ENCODE measurements at regions not wholly inside any gene's neighbourhood (a gene's known extent, or its start where the extent isn't known, plus 50 kb on each side); places are given as distances from the start of the nearest gene placed in this dataset.

DNA sequence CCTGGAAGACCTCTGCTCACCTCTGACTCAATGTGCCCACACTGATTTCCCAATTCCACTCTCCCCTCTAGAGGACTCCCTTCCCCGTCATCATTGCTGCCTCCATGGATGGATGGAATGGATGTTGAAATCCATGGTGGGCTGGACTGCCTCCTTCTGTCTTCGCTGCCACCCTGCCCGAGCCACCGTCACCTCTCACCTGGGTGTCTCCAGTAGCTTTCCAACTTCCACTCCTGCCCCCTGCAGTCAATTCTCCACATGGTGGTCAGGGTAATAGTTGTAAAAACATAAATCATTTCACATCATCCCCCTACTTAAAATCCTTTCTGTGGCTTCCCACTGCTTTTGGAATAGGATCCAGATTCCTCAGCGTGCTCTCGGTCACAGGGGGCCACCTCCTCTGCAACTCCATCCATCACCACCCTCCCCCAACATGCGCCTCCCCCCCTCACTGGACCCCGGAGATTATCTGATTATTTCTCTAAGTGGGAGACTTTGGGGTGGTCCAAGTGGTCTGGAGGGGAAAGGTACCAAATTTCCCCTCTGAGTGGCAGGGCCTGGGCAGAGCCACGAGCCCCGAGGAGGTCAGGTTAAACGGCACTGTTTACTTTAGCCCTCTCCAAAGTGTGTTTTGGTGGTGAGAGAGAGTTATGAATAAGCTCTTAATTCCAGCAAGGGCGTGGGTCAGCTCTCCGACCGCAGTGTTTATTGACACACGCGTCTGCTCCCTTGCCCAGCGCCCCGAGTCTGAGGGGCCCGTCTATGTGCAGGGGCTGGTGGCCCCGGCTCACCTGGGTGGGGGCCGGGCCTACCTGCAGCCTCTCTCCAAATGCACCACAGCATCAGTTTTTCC is 313.7 kb downstream of the MN1 start:
- H3K9me3 Mint-ChIP-seq (ENCODE audit: low read depth): peaks cover 6% of the 10 kb centered on the region
- no peak overlapping the region for H3K27ac Mint-ChIP-seq
- no peak overlapping the region for H3K4me3 Mint-ChIP-seq (ENCODE audit: low read depth)
- no peaks in the 10 kb centered on the region for H3K36me3 Mint-ChIP-seq (ENCODE audit: insufficient read depth)
- H3K27me3 Mint-ChIP-seq: no peaks in the 10 kb centered on the region
- TF ChIP-seq, protein P1, sequence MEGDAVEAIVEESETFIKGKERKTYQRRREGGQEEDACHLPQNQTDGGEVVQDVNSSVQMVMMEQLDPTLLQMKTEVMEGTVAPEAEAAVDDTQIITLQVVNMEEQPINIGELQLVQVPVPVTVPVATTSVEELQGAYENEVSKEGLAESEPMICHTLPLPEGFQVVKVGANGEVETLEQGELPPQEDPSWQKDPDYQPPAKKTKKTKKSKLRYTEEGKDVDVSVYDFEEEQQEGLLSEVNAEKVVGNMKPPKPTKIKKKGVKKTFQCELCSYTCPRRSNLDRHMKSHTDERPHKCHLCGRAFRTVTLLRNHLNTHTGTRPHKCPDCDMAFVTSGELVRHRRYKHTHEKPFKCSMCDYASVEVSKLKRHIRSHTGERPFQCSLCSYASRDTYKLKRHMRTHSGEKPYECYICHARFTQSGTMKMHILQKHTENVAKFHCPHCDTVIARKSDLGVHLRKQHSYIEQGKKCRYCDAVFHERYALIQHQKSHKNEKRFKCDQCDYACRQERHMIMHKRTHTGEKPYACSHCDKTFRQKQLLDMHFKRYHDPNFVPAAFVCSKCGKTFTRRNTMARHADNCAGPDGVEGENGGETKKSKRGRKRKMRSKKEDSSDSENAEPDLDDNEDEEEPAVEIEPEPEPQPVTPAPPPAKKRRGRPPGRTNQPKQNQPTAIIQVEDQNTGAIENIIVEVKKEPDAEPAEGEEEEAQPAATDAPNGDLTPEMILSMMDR (IDR thresholded peaks at IDR 0.05; ENCODE audit: unreplicated experiment): no peak
- no peak for DNase-seq (ENCODE audit: low spot score, unreplicated experiment)
- peaks cover 17% of the 10 kb centered on the region for H3K4me1 Mint-ChIP-seq (ENCODE audit: low read depth)

DNA sequence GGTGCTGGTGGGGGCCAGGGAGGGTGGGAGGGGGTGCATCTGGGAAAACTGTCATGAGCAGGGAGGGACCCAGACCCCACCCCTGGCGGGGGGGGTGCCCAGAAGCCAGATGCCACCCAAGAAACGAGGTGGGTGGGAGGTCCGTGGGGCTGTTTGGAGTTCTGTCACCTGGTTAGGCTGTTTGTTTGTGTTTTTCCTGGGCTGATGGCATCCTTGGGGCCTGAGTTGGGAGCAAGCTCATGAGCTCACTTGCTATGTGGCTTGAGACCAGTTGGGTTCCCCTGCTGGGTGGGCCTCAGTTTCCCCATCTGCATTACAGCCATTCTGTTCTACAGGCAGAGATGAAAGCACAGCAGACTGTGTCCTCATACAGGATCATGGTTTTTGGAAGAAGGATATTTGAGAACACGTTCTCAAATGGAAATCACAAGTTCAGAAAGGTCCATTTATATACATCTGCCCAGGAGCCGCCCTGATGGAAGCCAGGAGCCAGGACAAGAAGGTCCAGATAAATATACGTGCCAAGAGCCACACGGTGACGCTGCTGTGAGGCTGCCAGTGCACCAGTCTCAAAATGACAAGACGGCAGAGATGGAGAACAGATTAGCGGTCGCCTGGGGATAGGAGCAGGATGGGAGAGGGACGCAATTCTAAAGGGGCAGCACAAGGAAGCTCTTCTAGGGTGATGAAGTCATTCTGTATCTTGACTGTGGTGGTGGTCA is 312.9 kb downstream of the MN1 start:
- Mint-ChIP-seq H3K36me3 (ENCODE audit: insufficient read depth) (no peaks in the 10 kb centered on the region), H3K4me3 (ENCODE audit: low read depth) (no peak overlapping the region)
- TF ChIP-seq, protein P1 (IDR thresholded peaks at IDR 0.05; ENCODE audit: unreplicated experiment): no peak

DNA sequence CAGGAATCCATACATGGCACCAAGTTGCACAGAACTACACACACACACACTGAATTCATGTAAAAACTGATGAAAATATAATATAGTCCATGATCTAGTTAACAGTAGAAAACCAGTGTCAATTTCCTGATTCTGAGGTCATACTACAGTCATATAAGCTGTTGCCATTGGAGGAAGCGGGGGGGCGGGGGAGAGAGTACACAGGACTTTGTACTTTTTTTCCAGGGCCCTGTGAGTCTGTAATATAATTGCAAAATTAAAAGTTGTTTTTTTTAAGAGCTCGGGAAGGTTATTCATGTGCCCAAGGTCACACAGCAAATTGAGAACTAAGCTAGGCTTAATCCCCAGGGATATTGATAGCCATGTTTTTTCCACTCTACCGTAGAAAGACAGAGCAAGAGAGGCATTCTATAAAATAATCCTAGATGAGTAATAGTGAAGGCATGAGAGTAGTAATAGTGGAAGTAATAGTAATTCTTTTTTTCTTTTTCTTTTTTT is 312.3 kb downstream of the MN1 start:
- Mint-ChIP-seq H3K4me3 (ENCODE audit: low read depth) (no peak overlapping the region), H3K27me3 (no peaks in the 10 kb centered on the region), H3K4me1 (ENCODE audit: low read depth) (peaks cover 13% of the 10 kb centered on the region), H3K27ac (peak overlapping the region; percentile 69), H3K36me3 (ENCODE audit: insufficient read depth) (no peaks in the 10 kb centered on the region), H3K9me3 (ENCODE audit: low read depth) (peaks cover 6% of the 10 kb centered on the region)
- no peak for DNase-seq (ENCODE audit: low spot score, unreplicated experiment)
- TF ChIP-seq, protein P1 (IDR thresholded peaks at IDR 0.05; ENCODE audit: unreplicated experiment): no peak

More for the DNA sequence above, 312.9 kb downstream of the MN1 start:
- Mint-ChIP-seq H3K4me1 (ENCODE audit: low read depth) (peaks cover 15% of the 10 kb centered on the region), H3K9me3 (ENCODE audit: low read depth) (peaks cover 6% of the 10 kb centered on the region), H3K27me3 (no peaks in the 10 kb centered on the region), H3K27ac (peak overlapping the region; percentile 69)
- no peak for DNase-seq (ENCODE audit: low spot score, unreplicated experiment)

DNA sequence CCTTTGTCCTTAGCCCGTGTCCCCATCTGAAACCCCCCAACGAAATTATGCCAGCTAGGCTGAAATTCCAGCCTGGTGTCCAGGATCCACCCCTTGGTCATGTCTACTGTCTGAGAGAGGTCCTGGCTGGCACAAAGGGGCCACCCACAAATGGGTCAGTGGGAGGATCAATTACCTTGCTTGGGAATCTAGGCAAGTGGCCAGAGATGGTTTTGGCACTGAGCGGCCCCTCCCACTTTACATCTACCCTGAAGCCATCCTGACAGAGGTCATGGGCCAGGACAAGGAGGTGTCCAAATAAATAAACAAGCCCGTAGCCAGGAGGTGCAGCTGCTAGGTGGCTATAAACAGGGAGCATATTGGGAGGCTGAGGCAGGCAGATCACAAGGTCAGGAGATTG is 311.5 kb downstream of the MN1 start:
- H3K4me1 Mint-ChIP-seq (ENCODE audit: low read depth): peaks cover 19% of the 10 kb centered on the region
- peaks cover 6% of the 10 kb centered on the region for H3K9me3 Mint-ChIP-seq (ENCODE audit: low read depth)
- H3K4me3 Mint-ChIP-seq (ENCODE audit: low read depth): no peak overlapping the region
- TF ChIP-seq, protein P1 (IDR thresholded peaks at IDR 0.05; ENCODE audit: unreplicated experiment): no peak
- H3K27me3 Mint-ChIP-seq: no peaks in the 10 kb centered on the region
- no peak for DNase-seq (ENCODE audit: low spot score, unreplicated experiment)
- no peak overlapping the region for H3K27ac Mint-ChIP-seq
- H3K36me3 Mint-ChIP-seq (ENCODE audit: insufficient read depth): no peaks in the 10 kb centered on the region

DNA sequence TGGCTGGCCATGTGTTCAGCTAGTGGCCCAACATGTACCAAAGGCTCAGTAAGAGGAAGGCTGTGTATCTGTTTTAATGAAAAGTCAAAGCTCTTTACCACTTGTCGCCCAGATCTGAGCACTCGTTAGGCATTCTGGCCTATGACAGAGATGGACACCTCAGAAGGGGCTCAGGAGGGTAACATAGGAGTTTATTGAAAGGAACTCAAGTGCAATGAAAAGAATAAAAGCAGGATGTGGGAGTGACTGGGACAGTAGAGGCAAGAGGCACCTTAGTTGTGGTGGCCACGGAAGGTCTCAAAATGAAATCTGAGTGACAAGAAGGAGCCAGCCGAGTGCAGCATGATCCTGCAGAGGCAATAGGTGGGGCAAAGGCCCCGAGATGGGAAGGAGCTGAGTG is 309.7 kb downstream of the MN1 start:
- H3K36me3 Mint-ChIP-seq (ENCODE audit: insufficient read depth): no peaks in the 10 kb centered on the region
- H3K27ac Mint-ChIP-seq: no peak overlapping the region
- no peak for DNase-seq (ENCODE audit: low spot score, unreplicated experiment)
- peaks cover 6% of the 10 kb centered on the region for H3K9me3 Mint-ChIP-seq (ENCODE audit: low read depth)
- no peak overlapping the region for H3K4me3 Mint-ChIP-seq (ENCODE audit: low read depth)
- H3K4me1 Mint-ChIP-seq (ENCODE audit: low read depth): peaks cover 19% of the 10 kb centered on the region
- no peaks in the 10 kb centered on the region for H3K27me3 Mint-ChIP-seq
- TF ChIP-seq, protein P1 (IDR thresholded peaks at IDR 0.05; ENCODE audit: unreplicated experiment): no peak

Data from progenitor cell of endocrine pancreas (in vitro differentiated cells).